Sigmoid colon (tissue), 6 donors: ENCODE measurements at regions not wholly inside any gene's neighbourhood (a gene's known extent, or its start where the extent isn't known, plus 50 kb on each side); places are given as distances from the start of the nearest gene placed in this dataset.

ENCODE experiments used
- DNase-seq: peaks from one replicate; pipeline ENCODE4 v3.0.0-alpha.2; 2019
- H3K27ac ChIP-seq, 4 donors: fragments of 200-600 bp; sonication (generic); one replicate each; pipeline ENCODE4 v1.5.1; 2016 to 2019; ENCODE audit warnings: mild to moderate bottlenecking in 1 of 4
- H3K27me3 ChIP-seq, 3 donors: fragments of 200-600 bp; sonication (generic); one replicate each; pipeline ENCODE4 v1.5.1; 2019; ENCODE audit warnings: mild to moderate bottlenecking in 1 of 3
- H3K36me3 ChIP-seq, 4 donors: fragments of 200-600 bp; sonication (generic); one replicate each; pipeline ENCODE4 v1.5.1; 2016 to 2019
- H3K4me1 ChIP-seq, 4 donors: fragments of 200-600 bp; sonication (generic); one replicate each; pipeline ENCODE4 v1.5.1; 2017 to 2019
- H3K4me3 ChIP-seq, 4 donors: fragments of 200-600 bp; sonication (generic); one replicate each; pipeline ENCODE4 v1.5.1; 2017 to 2019; ENCODE audit warnings: mild to moderate bottlenecking in 2 of 4, moderate library complexity in 1 of 4
- H3K9me3 ChIP-seq, 4 donors: fragments of 200-600 bp in 3 of 4; sonication (generic) in 3 of 4; one replicate each; pipeline versions ENCODE4 v1.5.1 to v1.6.1; 2013 to 2019
- EP300 ChIP-seq, 4 donors: sonication (generic); formaldehyde crosslinking; IDR thresholded peaks; one replicate each; pipeline ENCODE4 v1.6.1; 2017; ENCODE audit warnings: antibody characterized with exemption in 4 of 4
- POLR2A ChIP-seq, 2 donors: fragments of 450-650 bp; IDR thresholded peaks; one replicate each; pipeline ENCODE4 v1.6.1; 2016; ENCODE audit warnings: antibody characterized with exemption in 2 of 2, mild to moderate bottlenecking in 2 of 2, moderate library complexity in 2 of 2
- POLR2AphosphoS5 ChIP-seq, 4 donors: sonication (generic); formaldehyde crosslinking; IDR thresholded peaks; one replicate each; pipeline ENCODE4 v1.6.1; 2017; ENCODE audit warnings: antibody characterized with exemption in 4 of 4
- WGBS, 2 donors: extraction: QIAGEN DNeasy Blood & Tissue Kit; methylation state at CpG; one replicate each; pipeline ENCODE4 v1.1.7; 2013; 5-methylcytosine and 5-hydroxymethylcytosine counted together
- intact Hi-C: fragments of 100-400 bp; cut with DNase I; formaldehyde crosslinking; loops from one replicate; pipeline ENCODE4 v1.15.1; 2023
- TF ChIP-seq, protein P1 (sequence below), 4 experiments: fragments of 450-650 bp in 3 of 4; fragments of 200-600 bp in 1 of 4; IDR thresholded peaks; one replicate each; pipeline ENCODE4 v1.5.1; 2016 to 2019; ENCODE audit warnings: antibody characterized with exemption in 4 of 4, mild to moderate bottlenecking in 3 of 4, moderate library complexity in 2 of 4
- donor health status: healthy with polysubstance abuse.
- donor health status: healthy.

GRCh38 chr9:1875251-1875851 is 139.8 kb upstream of the SMARCA2 start:
- intact Hi-C loops = no loop called here
- TF ChIP-seq POLR2AphosphoS5 (IDR thresholded peaks at IDR 0.05) (no peak), EP300 (IDR thresholded peaks at IDR 0.05) (no peak), POLR2A (IDR thresholded peaks at IDR 0.05) (no peak)
- TF ChIP-seq, protein P1, sequence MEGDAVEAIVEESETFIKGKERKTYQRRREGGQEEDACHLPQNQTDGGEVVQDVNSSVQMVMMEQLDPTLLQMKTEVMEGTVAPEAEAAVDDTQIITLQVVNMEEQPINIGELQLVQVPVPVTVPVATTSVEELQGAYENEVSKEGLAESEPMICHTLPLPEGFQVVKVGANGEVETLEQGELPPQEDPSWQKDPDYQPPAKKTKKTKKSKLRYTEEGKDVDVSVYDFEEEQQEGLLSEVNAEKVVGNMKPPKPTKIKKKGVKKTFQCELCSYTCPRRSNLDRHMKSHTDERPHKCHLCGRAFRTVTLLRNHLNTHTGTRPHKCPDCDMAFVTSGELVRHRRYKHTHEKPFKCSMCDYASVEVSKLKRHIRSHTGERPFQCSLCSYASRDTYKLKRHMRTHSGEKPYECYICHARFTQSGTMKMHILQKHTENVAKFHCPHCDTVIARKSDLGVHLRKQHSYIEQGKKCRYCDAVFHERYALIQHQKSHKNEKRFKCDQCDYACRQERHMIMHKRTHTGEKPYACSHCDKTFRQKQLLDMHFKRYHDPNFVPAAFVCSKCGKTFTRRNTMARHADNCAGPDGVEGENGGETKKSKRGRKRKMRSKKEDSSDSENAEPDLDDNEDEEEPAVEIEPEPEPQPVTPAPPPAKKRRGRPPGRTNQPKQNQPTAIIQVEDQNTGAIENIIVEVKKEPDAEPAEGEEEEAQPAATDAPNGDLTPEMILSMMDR (IDR thresholded peaks at IDR 0.05) = no peak
- DNase-seq = no peak
- H3K27ac ChIP-seq = no peak overlapping the region
- 80 to 89% methylated on average over 8 of the region's 8 CpGs for WGBS, 2 donors
- H3K27me3 ChIP-seq = no peaks in the 10 kb centered on the region
- no peaks in the 10 kb centered on the region for H3K9me3 ChIP-seq
- H3K4me1 ChIP-seq = no peaks in the 10 kb centered on the region
- no peaks in the 10 kb centered on the region for H3K36me3 ChIP-seq
- H3K4me3 ChIP-seq = no peak overlapping the region

DNA sequence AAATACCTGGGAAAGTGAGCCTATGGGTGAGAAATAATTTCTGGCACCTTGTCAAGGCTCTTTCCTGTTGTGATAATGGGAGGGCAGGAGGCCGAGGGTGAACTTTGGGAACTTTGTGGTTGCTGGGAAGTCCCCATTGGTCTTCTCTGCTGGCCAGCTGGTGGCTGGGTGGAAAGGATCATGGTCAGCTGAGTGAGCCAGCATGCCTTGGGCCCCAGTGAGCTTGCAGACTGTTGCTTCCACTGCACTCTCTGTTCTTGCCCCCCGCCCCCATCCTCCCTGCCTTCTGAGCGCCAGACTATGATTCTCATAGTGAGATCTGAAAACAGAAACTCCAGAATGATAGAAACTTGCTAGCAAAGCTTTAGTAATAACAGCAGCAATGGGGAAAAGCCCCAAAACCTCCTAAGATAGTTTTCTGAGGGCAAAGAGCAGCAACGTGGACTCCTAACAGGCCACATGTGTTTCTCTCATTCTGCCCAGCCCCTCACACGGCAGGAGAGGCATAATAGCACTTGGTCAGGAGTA is 139.2 kb upstream of the SMARCA2 start:
- intact Hi-C loops = no loop called here
- no peak for DNase-seq
- H3K4me1 ChIP-seq = no peaks in the 10 kb centered on the region
- TF ChIP-seq EP300 (IDR thresholded peaks at IDR 0.05) = no peak
- no peak for TF ChIP-seq POLR2AphosphoS5 (IDR thresholded peaks at IDR 0.05)
- TF ChIP-seq POLR2A (IDR thresholded peaks at IDR 0.05) = no peak
- TF ChIP-seq, protein P1 (IDR thresholded peaks at IDR 0.05) = no peak
- no peaks in the 10 kb centered on the region for H3K36me3 ChIP-seq
- H3K9me3 ChIP-seq = no peaks in the 10 kb centered on the region
- no peak overlapping the region for H3K27ac ChIP-seq
- 55 to 57% methylated on average over 5 of the region's 5 CpGs for WGBS, 2 donors
- no peak overlapping the region for H3K4me3 ChIP-seq
- no peaks in the 10 kb centered on the region for H3K27me3 ChIP-seq

DNA sequence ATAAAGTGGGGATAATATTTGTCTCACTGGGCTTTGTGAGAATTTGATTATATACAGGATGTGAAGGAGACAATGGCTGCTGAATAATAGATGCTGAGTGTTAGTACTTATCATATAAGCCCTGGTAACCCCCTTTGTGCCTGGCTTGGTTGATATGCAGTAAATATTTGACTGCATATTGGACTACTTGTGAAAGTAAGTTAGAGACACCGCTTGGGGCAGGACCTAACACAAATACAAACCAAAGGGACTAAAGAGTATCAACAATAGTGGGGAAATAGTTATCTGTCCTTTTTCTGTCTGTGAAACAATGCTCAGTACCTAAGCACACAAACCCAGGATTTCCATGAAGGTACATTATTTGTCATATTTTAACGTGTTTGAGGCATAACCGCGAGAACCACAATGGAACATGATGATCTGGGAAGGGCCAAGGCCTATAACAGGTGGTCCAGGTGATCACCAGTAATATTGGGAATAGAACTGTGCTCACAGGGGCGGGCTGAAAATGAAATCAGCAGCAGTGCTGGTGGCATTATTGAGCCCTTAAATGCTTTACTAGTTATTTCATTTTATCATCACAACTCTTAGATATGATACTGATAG is 138.2 kb upstream of the SMARCA2 start:
- Histone ChIP-seq H3K27me3 (no peaks in the 10 kb centered on the region), H3K4me1 (no peaks in the 10 kb centered on the region), H3K36me3 (no peaks in the 10 kb centered on the region), H3K9me3 (no peaks in the 10 kb centered on the region), H3K27ac (no peak overlapping the region), H3K4me3 (no peak overlapping the region)
- DNase-seq = no peak
- intact Hi-C loops = no loop called here
- TF ChIP-seq POLR2A (IDR thresholded peaks at IDR 0.05) (no peak), POLR2AphosphoS5 (IDR thresholded peaks at IDR 0.05) (no peak), EP300 (IDR thresholded peaks at IDR 0.05) (no peak)
- TF ChIP-seq, protein P1 (IDR thresholded peaks at IDR 0.05) = no peak
- 81 to 85% methylated on average over 5 of the region's 5 CpGs for WGBS, 2 donors

DNA sequence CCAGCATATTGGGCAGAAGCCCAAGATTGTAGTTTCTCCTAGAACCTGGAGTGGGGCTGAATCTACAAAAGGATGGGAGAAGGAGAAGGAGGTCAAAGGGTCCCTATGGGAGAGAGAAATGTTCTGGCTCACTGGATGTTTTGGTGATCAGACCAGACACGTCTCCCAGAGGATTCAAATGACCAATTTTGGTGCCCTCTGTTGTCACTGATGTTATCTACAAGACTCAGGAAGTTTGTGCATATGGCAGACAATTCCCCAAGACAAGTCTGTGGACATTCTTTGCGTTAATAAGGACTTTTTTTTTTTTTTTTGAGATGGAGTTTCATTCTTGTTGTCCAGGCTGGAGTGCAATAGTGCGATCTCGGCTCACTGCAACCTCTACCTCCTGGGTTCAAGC is 137.2 kb upstream of the SMARCA2 start:
- Histone ChIP-seq H3K4me3 (no peak overlapping the region), H3K27ac (no peak overlapping the region), H3K36me3 (no peaks in the 10 kb centered on the region), H3K27me3 (no peaks in the 10 kb centered on the region), H3K9me3 (no peaks in the 10 kb centered on the region), H3K4me1 (no peaks in the 10 kb centered on the region)
- no peak for DNase-seq
- 81 to 85% methylated on average over 4 of the region's 4 CpGs for WGBS, 2 donors
- intact Hi-C loops = no loop called here
- TF ChIP-seq, protein P1 (IDR thresholded peaks at IDR 0.05) = no peak
- TF ChIP-seq EP300 (IDR thresholded peaks at IDR 0.05) = no peak
- no peak for TF ChIP-seq POLR2AphosphoS5 (IDR thresholded peaks at IDR 0.05)
- no peak for TF ChIP-seq POLR2A (IDR thresholded peaks at IDR 0.05)
